HG02981 (cell line): ENCODE measurements at regions not wholly inside any gene's neighbourhood (a gene's known extent, or its start where the extent isn't known, plus 50 kb on each side); places are given as distances from the start of the nearest gene placed in this dataset.
A peak's percentile ranks its signal among the peaks of the same experiment; 100 is the strongest.
"Not testable (repeated sequence)": the region's sequence is repeated elsewhere in the genome, so short reads cannot be mapped to it uniquely, and the experiment has no call there.

ENCODE experiments used
- ATAC-seq: cut with Tn5 transposase; IDR thresholded peaks from one replicate; pipeline ENCODE4 v1.9.1; 2021; ENCODE audit warnings: mild to moderate bottlenecking, moderate library complexity; ENCODE audit not compliant: unreplicated experiment

DNA sequence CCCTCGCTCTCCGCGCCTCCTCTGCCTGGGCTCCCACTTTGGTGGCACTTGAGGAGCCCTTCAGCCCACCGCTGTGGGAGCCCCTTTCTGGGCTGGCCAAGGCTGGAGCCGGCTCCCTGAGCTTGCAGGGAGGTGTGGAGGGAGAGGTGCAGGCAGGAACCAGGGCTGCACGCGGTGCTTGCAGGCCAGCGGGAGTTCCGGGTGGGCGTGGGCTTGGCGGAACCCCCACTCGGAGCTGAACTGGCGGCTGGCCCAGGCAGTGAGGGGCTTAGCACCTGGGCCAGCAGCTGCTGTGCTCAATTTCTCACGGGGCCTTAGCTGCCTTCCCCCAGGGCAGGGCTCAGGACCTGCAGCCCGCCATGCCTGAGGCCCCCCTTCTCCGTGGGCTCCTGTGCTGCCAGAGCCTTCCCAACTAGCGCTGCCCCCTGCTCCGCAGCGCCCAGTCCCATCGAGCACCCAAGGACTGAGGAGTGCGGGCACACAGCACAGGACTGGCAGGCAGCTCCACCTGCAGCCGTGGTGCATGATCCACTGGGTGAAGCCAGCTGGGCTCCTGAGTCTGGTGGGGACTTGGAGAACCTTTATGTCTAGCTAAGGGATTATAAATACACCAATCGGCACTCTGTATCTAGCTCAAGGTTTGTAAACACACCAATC lies 200.2 kb upstream of the RIMS1 start:
- not testable (repeated sequence) for ATAC-seq

DNA sequence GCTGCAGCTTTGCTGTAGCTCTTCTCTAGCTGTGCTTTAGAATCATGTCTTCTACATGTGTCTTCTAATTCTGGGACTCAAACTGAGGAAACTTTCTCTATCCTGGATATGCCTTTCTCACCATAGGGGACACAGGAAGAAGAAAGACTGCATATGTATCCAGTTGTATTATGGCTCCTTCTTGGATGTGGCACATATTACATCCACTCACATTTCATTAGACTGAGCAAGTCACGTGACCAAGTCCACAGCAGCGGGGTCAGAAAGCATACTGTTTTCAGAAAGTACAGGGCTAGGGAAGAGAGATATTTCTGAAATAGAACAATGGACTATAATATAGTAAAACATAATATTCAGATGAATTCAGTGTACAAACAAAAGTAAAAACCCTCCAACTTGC lies 187.6 kb upstream of the RIMS1 start:
- ATAC-seq, result no peak

DNA sequence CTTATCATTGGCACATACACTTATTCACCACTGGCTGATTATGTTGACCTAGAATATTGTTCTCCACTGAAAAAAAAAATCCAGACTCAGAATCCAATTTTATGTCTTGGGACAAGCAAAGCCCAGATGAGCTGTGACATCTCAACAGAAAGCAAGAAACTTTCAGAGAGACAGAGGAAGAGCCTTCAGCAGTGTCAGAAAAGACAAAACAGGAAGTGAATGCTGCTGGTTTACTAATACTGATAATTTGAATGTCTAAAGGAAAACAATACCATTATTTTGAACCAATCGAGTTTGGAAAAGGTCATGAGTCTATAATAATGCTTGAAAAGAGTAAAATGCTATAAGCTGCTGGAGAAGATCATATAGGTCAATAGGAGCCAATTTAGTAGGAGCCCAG lies 179.8 kb upstream of the RIMS1 start:
- peak; percentile 67 for ATAC-seq

DNA sequence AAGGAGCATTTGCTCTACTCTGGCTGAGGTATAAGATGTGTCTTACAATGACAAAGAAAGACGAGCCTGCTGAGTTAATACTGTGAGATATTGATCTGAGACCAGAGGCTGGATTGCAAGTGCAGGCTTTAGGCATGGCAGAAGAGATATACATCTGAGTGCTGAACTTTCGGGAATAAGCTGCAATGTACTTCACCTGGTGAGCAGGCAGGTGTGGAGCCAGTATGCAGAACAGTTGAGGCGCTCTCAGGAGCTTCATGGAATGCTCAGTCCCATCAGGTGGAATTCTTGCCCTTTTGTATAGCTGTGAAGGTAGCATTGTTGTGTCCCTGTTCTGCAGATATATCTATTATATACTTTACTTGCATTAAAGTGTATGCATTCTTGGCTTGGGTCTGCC lies 179.3 kb upstream of the RIMS1 start:
- no peak for ATAC-seq

DNA sequence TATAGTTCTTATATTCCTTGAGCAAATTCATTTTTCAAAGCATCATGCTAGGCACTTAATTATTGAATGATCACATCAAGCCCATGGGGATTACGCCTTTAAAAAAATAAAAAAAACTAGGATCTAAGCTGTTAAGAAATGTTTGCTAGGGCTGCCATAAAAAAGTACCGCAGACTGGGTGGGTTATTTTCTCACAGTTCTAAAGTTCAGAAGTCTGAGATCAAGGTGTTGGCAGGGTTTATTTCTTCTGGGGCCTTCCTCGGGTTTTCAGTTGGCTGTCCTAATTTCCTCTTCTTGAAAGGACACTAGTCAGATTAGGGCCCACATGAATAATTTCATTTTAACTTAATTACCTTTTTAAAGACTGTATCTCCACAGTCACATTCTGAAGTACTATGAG lies 165.6 kb upstream of the RIMS1 start:
- no peak for ATAC-seq

DNA sequence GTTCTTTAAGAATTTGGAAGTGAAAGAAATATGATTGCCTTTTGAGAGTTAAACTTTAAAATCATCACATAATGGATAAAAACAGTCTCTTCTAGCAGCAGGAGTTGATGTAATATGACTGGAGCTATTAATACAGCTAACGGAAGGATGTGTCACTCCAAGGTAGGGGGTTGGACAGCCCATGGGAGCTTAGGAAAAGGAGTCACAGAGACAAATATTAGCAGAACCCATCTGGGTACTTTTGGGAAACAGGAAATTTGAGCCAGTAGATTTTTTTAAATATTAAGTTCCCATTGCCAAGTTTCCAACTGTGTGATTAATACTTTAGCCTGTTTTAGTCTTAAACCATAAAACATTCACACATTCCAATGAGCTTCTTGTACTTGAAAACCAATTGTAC lies 164.7 kb upstream of the RIMS1 start:
- no peak for ATAC-seq

DNA sequence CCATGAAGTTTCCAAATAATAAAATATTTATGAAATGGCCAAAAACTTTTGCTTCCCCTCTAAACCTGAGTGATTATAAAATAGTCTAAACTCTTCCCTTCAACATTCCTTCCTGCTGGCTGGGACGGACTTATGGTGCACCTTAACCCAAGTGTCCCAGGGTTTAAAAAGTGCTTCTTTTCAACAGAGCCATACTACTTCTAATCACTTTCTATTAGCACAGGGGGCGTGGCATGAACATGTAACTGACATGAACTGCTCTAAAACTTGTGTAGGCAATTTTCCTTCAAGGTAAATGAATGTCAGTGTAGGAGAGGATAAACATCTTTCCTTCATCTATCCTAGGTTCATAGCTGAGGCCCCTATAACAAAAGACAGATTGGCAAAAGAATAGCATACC lies 163.6 kb upstream of the RIMS1 start:
- no peak for ATAC-seq

DNA sequence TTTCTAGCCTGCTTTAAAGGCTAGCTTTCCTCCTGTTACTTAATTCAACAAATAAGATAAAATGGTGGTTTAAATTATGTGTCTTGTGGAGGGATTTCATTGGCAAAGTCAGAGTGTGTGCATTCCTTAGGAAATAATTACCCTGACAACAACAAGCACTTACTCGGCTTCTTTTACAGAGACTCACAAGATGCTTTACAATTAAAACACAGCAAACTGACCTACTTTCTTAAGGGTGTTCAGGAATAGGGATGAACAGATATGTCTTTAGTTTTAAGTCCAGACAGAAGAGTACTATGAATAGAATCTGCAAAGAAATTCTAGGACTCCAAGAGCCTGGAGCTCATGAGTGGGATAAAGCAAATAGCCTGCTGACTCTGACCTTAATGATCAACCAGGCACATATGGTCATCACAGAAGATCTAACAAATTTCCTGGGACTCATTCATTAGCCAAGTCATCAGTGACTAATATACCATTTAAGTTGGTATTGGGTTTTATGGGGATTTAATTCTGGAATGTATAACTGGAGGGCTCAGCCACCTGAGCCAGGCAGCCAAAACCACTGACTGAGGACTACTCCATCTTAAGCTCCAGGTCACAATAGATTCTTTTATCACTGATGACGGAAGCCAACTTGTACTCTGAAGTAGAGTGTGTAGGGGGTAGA lies 161.8 kb upstream of the RIMS1 start:
- no peak for ATAC-seq

DNA sequence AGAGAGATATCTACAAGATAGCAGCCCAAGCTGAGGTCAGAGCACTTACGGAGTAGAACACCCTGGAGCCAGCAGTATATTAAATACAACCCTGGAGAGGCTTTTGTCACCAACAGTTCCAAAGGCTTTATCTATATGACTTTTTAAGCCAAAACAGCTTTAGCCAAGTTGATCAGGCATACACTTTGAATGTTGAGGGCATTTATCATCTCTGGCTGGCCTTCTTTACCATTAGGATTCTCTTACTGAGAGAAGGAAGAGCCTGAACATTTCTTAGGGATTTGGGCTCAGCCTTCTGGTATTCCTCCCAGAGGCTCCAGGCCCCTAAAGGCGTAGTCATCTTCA lies 161.3 kb upstream of the RIMS1 start:
- no peak for ATAC-seq

DNA sequence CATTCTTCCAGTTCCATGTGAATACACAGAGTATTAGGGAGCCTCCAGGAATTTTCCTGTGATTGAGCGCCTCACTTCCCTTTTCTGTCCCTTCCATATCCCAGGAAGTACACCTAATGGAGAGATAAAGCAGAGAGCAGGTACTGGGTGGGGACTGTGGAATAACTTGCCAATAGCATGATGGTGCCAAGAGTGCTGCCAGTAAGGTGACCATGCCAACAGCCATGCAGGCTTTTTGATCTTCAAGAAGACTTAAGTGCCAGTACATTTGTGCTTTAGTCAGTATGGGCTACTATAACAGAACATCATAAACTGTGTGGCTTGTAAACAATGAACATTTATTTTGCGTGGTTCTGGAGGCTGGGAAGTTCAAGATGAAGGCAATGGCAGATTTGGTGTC lies 160.2 kb upstream of the RIMS1 start:
- no peak for ATAC-seq

DNA sequence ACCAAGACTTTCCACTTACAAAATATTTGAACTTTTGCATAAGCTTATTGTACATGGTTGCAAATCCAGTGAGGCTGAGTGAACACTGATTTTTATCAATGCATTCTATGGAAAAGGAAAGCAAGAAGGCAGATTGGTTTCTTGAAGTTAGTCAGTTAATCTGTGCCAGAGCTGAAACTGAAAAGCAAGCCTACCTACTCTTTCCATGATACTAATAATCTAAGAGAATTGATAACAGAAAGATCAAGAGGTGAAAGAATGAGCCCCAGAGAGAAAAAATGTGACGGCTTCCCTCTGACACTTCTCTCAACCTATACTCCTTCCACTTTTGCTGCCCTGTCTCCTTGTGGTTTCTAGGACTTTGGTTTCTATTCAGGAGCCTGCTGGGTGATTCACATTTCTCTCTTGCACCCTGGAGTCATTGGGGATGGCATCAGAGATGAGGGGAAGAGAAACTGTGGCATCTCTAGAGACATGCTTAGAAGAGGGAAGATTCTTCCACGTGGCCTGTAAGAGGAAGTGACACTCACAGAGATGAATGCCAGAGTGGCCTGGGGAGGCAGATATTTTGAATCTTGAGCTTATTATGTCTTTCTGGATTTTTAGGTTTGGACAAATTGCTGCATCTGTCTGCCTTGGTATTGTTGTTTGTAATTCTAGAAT lies 158.6 kb upstream of the RIMS1 start:
- peak; percentile 96 for ATAC-seq

DNA sequence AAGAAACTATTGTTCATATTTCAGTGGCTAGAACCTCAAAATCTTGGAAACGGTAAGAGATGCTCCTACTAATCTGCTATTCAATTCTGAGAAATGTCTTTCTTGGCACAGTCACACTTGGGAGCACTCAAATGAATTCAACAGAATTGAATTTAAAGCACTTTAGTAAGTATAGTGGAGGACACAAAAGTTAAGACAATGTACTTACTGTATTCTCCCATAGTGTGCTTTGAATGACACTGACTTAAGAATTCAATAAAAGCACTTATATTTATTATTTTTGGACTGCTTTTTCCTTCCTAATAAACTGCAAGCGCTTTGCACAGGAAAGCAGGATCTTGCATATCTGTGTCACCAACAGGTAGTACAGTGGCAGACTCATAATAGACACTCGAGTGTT lies 156.1 kb upstream of the RIMS1 start:
- no peak for ATAC-seq

DNA sequence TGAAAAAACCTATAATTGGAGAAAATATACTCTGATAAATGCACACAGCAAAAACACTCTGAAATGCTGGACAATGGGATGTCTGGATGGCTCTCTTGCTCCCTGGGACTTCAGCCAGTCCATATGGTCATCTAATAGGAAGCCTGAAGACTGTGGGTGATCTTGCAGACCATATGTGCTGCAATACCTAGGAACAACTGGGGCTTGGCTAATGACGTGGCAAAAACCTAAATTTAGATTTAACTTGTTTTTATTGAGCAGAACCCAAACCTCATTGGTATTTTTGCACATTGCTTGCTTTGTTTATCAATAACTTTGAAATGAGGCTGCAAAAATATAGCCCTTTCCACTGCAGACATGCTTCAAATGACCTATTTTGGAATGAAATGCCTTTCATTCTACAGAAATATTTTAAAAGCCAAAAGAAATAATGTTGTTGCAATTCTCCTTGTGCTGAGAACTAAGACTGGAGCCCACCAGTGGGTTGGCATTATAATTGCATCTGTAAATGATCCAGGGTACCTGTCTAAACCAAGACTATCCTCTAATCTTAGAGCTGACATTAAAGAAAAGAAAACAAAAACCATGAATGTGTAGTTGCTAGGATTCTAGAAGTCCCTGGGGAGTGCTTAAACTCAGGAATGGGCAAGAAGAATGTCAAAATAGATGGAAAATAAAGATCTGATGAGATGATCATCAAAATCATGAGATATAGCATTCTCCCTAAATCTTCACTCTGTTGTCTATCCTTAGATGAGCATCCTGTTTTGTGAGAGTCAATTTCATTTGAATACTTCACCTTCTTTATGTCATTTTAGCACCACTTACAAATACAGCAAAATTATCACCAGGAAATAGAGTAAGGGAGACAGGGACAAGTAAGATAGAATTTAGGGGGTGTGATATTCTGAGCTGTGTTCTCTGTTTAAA lies 152.1 kb upstream of the RIMS1 start:
- no peak for ATAC-seq

DNA sequence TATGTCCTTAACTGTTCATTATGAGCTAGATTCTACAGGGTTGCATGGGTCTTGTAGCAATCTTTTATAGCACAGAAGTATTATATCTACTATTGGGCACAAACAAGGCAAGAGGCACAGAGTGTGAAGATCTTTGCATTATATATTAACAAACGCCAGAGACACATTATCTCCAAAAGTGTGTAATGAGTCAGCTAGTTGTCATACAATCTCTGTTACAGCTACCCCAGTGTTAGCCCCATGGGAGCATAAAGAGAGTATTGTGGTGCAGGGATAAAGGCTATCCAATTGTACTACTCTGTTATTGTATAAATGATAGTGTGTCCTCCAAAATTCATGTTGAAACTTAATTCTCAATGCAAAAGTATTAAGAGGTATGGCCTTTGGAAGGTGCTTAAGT lies 148.4 kb upstream of the RIMS1 start:
- no peak for ATAC-seq

DNA sequence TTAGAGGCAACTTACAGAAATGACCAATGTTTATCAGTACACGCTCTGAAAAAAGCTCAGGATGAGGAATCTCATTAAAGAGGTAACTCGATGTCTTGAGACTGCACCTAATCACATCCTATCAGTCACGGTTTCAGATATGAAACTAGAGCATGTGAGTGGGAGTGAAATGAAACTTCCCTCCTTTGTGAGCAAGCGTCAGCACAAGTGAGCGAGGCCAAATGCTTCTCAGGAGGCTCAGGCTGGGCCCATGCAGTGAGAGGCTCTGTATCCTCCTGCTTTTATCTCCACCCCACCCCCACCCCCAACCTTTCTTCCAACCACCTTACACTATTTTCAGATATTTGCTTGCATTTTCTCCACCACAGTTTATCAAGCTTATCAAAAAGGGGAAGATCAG lies 140.8 kb upstream of the RIMS1 start:
- ATAC-seq, result no peak

DNA sequence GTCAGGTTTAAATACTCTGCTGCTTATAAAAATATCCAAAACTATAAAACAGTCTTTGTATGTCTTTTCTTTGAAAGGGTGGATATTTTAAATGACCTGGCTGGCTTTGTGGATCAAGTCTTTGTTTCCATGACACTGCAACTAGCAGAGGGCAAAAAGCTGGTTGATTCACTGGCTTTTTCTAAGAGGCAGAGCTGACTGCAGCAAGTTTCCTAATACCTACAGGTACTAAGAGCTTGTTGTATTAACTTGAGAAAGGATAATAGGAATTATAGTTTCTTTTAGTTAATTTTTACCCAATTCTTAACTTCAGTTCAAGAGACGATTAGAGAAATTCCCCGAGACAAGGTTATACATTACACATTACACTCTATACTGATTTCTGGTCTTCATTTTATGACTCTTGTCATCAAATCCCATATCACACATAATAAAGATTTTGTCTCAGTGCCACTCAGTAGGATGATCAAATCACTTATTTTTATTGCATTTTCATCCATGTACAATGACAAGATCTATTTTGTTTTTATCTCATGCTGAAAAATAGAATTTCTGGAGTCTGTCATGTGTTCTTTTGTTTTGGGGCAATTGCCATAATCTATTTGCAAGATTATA lies 120.1 kb upstream of the RIMS1 start:
- ATAC-seq, result no peak

DNA sequence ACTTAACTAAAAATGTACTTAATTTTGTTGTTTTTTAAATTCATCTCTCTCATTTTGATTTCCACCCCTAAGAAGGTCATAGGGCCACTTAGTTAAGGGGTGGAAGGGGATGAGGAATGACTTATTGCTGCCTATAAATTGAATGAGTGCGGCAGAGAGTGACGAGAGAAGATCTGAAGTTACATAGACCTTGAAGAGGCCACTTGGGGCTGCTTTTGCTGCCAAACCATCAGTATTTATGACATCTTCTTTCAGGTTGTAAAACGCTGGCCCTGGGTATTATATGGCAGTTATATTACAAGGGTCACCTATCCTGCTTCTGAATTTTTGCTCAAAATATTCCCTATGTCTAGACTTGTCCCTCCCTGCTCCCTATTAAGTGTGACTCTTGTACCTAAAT lies 119.6 kb upstream of the RIMS1 start:
- ATAC-seq, result no peak

DNA sequence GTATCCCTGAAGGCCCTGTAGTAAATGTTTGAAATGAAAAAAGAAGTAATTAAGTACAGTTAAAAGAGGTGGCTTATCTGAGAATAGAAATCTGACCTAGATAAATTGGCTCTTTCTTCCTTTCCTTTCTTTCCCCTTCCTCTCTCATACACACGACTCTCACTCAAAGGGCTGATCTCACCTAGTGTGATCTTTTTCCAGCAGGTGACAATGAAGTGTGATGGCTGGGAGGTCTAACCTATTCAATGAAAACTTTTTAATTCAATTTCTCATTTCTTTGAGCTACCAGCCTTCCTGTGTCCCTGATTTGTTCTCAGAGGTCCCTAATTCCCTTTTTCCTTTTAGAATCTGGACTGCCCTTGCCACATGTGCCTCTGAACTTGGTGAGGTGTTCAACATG lies 118.0 kb upstream of the RIMS1 start:
- ATAC-seq, result no peak

DNA sequence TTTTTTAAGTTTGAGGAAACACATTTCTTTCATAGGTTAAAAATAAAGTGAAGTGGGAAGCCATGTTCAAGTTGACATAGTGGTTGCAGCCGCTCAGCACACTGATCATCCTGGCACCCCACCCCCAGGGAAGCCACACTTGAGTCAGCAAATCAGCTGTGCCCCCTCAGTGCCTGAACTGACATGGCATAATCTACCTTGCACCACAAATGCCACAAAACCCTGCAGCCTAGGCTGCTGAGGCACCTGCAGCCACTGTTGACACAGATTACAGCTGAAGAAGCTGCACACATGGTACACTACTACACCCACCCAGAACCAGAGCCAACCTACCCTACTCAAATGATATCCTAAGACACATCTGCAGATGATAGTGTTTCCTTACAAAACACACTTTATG lies 77.5 kb upstream of the RIMS1 start:
- ATAC-seq, result no peak

DNA sequence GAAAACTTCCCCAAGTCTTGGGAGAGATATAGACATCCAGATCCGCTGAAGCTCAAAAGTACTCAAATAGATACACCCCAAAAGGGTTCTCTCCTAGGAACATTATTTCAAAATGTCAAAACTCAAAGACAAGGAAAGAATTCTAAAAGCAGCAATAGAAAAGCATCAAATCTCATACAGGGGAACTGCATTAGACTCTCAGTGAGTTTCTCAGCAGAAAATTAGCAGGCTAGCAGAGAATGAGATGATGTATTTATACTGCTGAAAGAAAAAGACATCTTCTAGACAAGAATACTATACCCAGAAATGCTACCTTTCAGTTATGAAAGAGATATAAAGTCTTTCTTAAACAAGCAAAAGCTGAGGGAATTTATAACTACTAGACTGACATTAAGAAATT lies 75.5 kb upstream of the RIMS1 start:
- ATAC-seq, result no peak

DNA sequence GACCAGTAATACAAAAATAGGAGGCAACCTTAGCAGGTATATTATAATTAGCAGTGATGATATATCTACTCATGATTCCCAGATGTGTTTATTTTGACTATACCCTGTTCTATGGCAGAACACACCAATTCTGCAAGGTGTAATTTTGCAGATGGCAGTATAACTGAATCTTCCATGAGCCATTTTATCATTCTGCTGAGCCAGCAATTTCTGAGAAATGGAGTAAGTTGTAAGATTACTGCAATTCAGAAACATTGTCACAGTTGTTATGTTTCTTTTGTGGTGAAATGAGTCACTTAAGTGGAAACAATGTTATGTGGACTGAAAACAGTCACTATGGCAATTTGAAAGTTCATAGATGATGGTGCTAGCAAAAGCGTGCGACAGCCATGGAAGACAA lies 63.7 kb upstream of the RIMS1 start:
- no peak for ATAC-seq
